ENCODE measurements at regions not wholly inside any gene's neighbourhood (a gene's known extent, or its start where the extent isn't known, plus 50 kb on each side); places are given as distances from the start of the nearest gene placed in this dataset.

- TF ChIP-seq EZH2 (IDR thresholded peaks at IDR 0.05; ENCODE audit: borderline replicate concordance, insufficient read depth, low read length, poor library complexity, severe bottlenecking), result no peak
- TF ChIP-seq CTCF (IDR thresholded peaks at IDR 0.05; ENCODE audit: poor library complexity, severe bottlenecking), result no peak
- no peak for TF ChIP-seq RAD21 (conservative IDR thresholded peaks at IDR 0.05)
- TF ChIP-seq REST (IDR thresholded peaks at IDR 0.05; ENCODE audit: borderline replicate concordance), result no peak
These were observed 72.2 kb upstream of the METTL9 start for GRCh38 chr16:21526923-21527807.
